Suppressor macrophage (primary cell): ENCODE measurements at regions not wholly inside any gene's neighbourhood (a gene's known extent, or its start where the extent isn't known, plus 50 kb on each side); places are given as distances from the start of the nearest gene placed in this dataset.

Experiments used
- DNase-seq, 4 experiments: peaks; one replicate each; pipeline ENCODE4 v3.0.0-alpha.2; 2020 to 2022

GRCh38 chr1:114222920-114223319 is 69.3 kb upstream of the SYT6 start:
- no peak for DNase-seq

DNA sequence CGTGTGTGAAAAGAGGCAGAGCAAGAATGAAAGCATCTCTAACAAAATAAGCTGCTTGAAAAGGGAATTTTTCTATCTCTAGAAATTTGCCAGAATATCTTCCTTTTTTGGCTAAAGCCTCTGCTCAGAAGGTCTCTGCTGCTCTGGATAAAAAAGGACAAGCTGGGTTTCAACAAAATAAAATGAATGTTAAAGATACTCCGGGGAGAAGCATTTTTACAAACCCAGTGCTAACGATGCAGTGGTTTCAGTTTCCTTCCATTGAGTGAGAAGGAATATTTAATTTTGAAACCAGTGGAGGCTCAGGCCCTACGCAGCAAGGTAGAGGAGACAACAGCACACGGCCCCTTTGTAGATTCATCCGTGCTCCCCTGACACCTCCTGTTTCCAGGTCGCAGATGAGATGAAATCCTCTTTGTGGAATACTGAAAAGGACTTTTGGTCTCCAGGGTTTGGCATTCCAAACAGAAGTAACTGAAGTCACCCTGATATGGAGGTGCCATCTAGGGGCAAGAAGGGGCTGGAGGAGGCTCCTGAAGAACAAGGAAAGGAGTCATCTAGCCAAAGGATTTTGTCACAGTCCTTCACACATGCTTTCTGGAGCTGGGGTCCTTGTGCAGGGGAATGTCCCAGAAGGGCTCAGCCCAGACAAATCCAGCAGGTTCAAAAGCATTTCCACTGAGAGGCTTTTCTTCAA is 65.7 kb upstream of the SYT6 start:
- peak in 1 of 4 experiments; percentile 18 for DNase-seq

- DNase-seq: no peak
Observed at GRCh38 chr1:114218361-114219171, 64.9 kb upstream of the SYT6 start.

DNA sequence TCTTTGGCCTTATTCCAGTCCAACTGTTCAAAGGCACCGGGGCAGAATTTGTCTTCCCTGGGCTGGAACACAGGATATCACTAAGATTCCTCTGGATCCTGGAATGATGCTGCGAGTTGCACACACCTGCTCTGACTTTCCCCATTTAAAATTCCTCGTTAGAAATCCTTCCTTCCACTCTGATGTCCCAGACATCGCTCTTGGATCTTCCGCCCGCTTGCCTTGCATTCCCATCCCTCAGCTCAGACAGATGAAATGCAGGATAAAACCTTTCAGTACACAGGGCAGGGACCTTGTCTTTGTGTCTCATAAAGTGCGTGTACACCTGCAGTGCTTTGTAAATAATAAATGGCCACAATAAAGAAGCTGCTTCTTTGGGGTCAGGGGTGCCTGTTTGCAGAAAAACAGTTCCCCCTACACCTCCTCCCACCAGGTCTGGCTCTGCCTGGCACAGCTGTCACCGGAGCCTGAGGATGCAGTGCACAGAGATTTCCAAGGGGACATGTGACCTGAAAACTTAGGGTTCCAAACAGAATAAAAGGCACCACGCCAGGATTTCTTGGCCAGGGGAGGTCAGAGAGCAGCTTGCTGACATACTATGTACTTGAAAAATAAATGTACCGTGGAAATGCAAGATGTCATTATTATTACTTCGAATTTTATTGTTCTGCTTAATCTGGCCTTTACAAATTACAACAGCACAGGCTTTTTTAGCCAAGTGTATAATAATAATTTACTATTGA is 62.9 kb upstream of the SYT6 start:
- no peak for DNase-seq

DNA sequence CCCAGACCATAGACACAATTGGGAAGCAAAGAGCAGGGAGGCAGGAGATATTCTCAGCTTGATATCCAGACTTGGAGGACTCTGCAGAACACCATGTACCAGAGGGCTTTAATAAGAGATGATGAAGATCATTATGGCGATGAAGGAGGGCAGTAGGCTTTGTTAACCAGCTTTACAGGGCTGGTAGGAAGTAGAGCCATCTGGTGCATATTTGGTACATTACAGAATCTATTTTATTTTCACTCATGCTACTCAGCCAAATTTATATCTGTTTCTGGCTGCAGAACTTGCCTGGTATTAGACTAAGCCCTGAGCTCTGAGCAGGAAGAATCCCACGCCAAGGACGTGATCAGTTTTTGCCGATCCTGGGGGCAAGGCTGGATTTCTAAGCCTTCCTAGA is 61.8 kb upstream of the SYT6 start:
- DNase-seq: no peak

GRCh38 chr1:114214016-114214415 is 60.3 kb upstream of the SYT6 start:
- no peak for DNase-seq

DNA sequence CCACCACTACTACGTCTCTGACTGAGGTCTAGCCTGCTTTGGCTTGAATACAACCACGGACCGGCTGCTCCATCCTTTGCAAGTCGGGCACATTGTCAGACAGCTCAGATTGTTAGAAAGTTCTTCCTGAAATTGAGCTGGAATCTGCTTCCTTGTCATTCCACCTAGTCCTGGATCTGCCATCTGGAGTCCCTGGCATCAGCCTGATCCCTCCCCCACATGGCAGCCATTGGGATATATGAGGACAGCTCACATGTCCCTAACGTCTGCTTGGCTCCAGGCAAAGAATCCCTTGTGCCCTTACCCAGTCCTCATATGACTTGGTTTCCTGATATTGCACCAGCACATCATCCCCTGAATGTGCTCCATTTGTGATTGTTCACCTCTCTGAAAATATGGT is 56.3 kb upstream of the SYT6 start:
- no peak for DNase-seq

DNA sequence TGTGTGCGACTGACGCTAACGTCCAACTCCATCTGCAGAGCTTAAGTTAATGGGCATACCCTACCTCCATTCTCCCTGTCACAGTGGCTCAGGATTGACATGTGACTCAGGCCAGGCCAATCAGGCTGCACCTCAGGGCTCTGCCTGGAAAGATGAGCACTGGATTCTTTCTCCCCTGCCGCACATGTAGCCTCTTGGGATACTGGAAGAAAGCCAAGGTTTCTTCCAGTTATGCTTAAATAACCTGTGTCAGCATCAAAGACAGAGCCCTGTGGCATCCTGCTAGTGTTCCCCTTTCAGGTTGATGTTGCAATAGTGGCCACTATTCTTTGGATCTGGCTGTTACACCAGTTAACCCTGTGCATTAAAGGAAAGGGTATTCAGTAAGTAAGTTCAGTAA is 55.0 kb upstream of the SYT6 start:
- peak; percentile 53 to 80 (median 68) for DNase-seq

DNA sequence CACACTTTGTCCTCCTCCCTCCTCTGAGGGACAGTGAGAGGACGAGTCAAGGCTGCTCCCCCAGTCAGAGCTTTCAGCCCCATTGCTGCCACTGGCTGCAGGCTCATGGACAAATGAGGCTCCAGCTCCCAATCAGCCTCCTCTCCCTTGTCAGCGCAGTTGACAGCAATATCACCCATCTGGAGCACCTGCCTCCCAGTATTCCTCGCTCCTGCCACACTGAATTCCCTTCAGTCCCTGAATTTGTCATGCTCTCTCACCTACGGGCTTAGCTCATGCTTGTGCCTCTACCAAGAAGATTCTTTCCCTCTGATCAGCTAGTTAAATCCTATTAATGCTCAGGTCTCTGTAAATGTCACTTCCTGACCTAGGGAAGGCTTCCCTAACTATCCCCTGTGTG is 54.4 kb upstream of the SYT6 start:
- no peak for DNase-seq

- peak; percentile 18 to 46 (median 32) for DNase-seq
Observed at GRCh38 chr1:114207635-114208034, 54.0 kb upstream of the SYT6 start.

- no peak for DNase-seq
Observed at GRCh38 chr1:114206392-114206791, 52.7 kb upstream of the SYT6 start.

GRCh38 chr1:114203595-114204128 is 50.0 kb upstream of the SYT6 start:
- no peak for DNase-seq
